Ecto neural progenitor cell (in vitro differentiated cells): ENCODE measurements at regions not wholly inside any gene's neighbourhood (a gene's known extent, or its start where the extent isn't known, plus 50 kb on each side); places are given as distances from the start of the nearest gene placed in this dataset.
"Not testable (repeated sequence)": the region's sequence is repeated elsewhere in the genome, so short reads cannot be mapped to it uniquely, and the experiment has no call there.

ENCODE experiments used
- DNase-seq: peaks from one replicate; pipeline ENCODE4 v3.0.0-alpha.2; 2018; ENCODE audit warnings: low spot score

GRCh38 chr14:70269582-70269981 lies 80.8 kb upstream of the SLC8A3 start:
- no peak for DNase-seq

- DNase-seq = no peak
Observed at GRCh38 chr14:70268760-70269159, 80.0 kb upstream of the SLC8A3 start.

GRCh38 chr14:70266157-70266556 lies 77.4 kb upstream of the SLC8A3 start:
- DNase-seq = no peak

GRCh38 chr14:70265422-70265821 lies 76.7 kb upstream of the SLC8A3 start:
- no peak for DNase-seq

- no peak for DNase-seq
Observed at GRCh38 chr14:70259420-70259819, 70.7 kb upstream of the SLC8A3 start.

- DNase-seq = no peak
Observed at GRCh38 chr14:70257526-70257925, 68.8 kb upstream of the SLC8A3 start.

GRCh38 chr14:70256601-70257000 lies 67.8 kb upstream of the SLC8A3 start:
- no peak for DNase-seq

- DNase-seq = peak; percentile 73
Observed at GRCh38 chr14:70255071-70256057, 66.6 kb upstream of the SLC8A3 start.

- DNase-seq = peak; percentile 71
Observed at GRCh38 chr14:70254476-70254961, 65.8 kb upstream of the SLC8A3 start.

GRCh38 chr14:70253547-70253946 lies 64.8 kb upstream of the SLC8A3 start:
- DNase-seq = not testable (repeated sequence)

GRCh38 chr14:70245026-70245425 lies 56.3 kb upstream of the SLC8A3 start:
- no peak for DNase-seq

GRCh38 chr14:70239802-70240201 lies 51.1 kb upstream of the SLC8A3 start:
- DNase-seq = no peak

GRCh38 chr14:70238635-70239034 lies 49.9 kb upstream of the SLC8A3 start:
- not testable (repeated sequence) for DNase-seq
